MM.1S (cell line): ENCODE measurements at regions not wholly inside any gene's neighbourhood (a gene's known extent, or its start where the extent isn't known, plus 50 kb on each side); places are given as distances from the start of the nearest gene placed in this dataset.

Source experiments
- DNase-seq: peaks from one replicate; pipeline ENCODE4 v3.0.0-alpha.2; 2015
- H2AFZ ChIP-seq: fragments of 300-600 bp; sonication (generic); 2 replicates; pipeline ENCODE4 v1.6.0; 2016; ENCODE audit warnings: antibody characterized with exemption, low read length
- H3F3A ChIP-seq: fragments of 300-600 bp; sonication (generic); 2 replicates; pipeline ENCODE4 v1.6.1; 2016; ENCODE audit warnings: mild to moderate bottlenecking, antibody characterized with exemption, low read length, moderate library complexity, mixed read lengths; ENCODE audit not compliant: insufficient read depth
- H3K27ac ChIP-seq: fragments of 300-600 bp; sonication (generic); 2 replicates; pipeline ENCODE4 v1.5.1; 2016; ENCODE audit warnings: mild to moderate bottlenecking, low read length
- H3K27me3 ChIP-seq: fragments of 300-600 bp; sonication (generic); replicated peaks from 2 replicates; pipeline ENCODE4 v1.6.0; 2016; ENCODE audit warnings: low read length; ENCODE audit not compliant: insufficient read depth
- H3K36me3 ChIP-seq: fragments of 300-600 bp; sonication (generic); replicated peaks from 2 replicates; pipeline ENCODE4 v1.6.1; 2016; ENCODE audit warnings: mild to moderate bottlenecking, low read length, mixed read lengths; ENCODE audit not compliant: insufficient read depth
- H3K4me1 ChIP-seq: fragments of 300-600 bp; sonication (generic); 2 replicates; pipeline ENCODE4 v1.6.1; 2016; ENCODE audit warnings: low read length, mixed read lengths
- H3K4me2 ChIP-seq: fragments of 300-600 bp; sonication (generic); 2 replicates; pipeline ENCODE4 v1.6.0; 2016; ENCODE audit warnings: low read depth, low read length
- H3K4me3 ChIP-seq: fragments of 300-600 bp; sonication (generic); 2 replicates; pipeline ENCODE4 v1.5.1; 2016; ENCODE audit warnings: low read length, mixed read lengths
- H3K79me2 ChIP-seq: fragments of 300-600 bp; sonication (generic); 2 replicates; pipeline ENCODE4 v1.6.1; 2016; ENCODE audit warnings: mixed run types, low read length, mixed read lengths
- H3K9ac ChIP-seq: fragments of 300-600 bp; sonication (generic); 2 replicates; pipeline ENCODE4 v1.6.1; 2016; ENCODE audit warnings: low read length, mixed read lengths
- H3K9me2 ChIP-seq: fragments of 300-600 bp; sonication (generic); replicated peaks from 2 replicates; pipeline ENCODE4 v1.6.1; 2016; ENCODE audit warnings: mild to moderate bottlenecking, low read length, mixed read lengths; ENCODE audit not compliant: insufficient read depth
- H3K9me3 ChIP-seq: fragments of 300-600 bp; sonication (generic); replicated peaks from 2 replicates; pipeline ENCODE4 v1.6.1; 2016; ENCODE audit warnings: mild to moderate bottlenecking, low read length, mixed read lengths; ENCODE audit not compliant: insufficient read depth
- H4K20me1 ChIP-seq: fragments of 300-600 bp; sonication (generic); 2 replicates; pipeline ENCODE4 v1.6.1; 2016; ENCODE audit warnings: mild to moderate bottlenecking, low read length, moderate library complexity, mixed read lengths; ENCODE audit not compliant: insufficient read depth
- EZH2 ChIP-seq: fragments of 300-600 bp; sonication (generic); optimal IDR thresholded peaks from 2 replicates; pipeline ENCODE3; 2017; ENCODE audit warnings: low read depth, mild to moderate bottlenecking, antibody characterized with exemption, low read length, mixed read lengths
- EZH2phosphoT487 ChIP-seq: fragments of 300-600 bp; sonication (generic); IDR thresholded peaks from 2 replicates; pipeline ENCODE4 v1.6.1; 2018; ENCODE audit warnings: antibody characterized with exemption, low read length
- TF ChIP-seq, protein P1 (sequence below): fragments of 300-600 bp; sonication (generic); IDR thresholded peaks from 2 replicates; pipeline ENCODE4 v1.5.1; 2016; ENCODE audit warnings: antibody characterized with exemption, low read length, mixed read lengths

DNA sequence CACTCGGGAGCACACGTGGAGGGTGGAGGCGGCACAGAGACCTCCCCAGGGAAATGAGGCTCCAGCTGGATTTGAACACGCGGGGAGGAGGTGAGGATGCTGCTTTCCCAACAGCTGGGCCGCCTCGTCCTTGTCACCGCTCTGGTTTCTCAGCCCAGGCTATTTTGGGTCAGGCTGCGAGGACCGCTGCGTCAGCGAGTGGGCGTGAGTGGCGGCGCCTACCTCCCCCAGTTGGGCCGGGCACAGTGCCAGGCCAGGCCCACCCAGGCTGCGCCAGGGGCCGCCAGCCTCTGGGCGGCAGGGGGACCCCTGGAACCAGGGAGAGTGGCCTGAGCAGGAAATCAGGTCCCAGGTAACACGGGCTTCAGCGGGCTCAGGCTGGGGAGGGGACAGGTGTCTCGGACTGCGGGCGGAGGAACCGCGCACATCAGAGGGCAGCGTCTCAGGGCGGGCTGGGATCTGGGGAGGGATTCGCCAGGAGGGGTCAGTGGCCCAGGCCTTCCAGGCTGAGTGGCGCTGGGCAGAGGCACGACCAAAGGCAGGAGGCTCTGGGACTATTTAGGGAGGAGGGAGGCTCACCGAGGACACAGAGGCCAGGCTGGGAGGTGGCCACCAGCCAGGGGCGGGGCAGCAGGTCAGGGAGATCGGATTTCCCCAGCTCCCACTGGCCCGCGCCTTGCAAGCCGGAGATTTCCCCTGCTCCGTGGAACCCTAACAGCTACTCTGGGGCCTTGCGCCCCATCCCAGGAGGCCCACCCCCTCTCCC is 125.2 kb upstream of the RET start:
- H4K20me1 ChIP-seq = no peaks in the 10 kb centered on the region
- DNase-seq = no peak
- H3K4me3 ChIP-seq = no peak overlapping the region
- H3K27ac ChIP-seq = no peak overlapping the region
- no peak overlapping the region for H3K9ac ChIP-seq
- TF ChIP-seq EZH2phosphoT487 (no peak), EZH2 (no peak)
- TF ChIP-seq, protein P1, sequence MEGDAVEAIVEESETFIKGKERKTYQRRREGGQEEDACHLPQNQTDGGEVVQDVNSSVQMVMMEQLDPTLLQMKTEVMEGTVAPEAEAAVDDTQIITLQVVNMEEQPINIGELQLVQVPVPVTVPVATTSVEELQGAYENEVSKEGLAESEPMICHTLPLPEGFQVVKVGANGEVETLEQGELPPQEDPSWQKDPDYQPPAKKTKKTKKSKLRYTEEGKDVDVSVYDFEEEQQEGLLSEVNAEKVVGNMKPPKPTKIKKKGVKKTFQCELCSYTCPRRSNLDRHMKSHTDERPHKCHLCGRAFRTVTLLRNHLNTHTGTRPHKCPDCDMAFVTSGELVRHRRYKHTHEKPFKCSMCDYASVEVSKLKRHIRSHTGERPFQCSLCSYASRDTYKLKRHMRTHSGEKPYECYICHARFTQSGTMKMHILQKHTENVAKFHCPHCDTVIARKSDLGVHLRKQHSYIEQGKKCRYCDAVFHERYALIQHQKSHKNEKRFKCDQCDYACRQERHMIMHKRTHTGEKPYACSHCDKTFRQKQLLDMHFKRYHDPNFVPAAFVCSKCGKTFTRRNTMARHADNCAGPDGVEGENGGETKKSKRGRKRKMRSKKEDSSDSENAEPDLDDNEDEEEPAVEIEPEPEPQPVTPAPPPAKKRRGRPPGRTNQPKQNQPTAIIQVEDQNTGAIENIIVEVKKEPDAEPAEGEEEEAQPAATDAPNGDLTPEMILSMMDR = no peak
- no peaks in the 10 kb centered on the region for H3K27me3 ChIP-seq
- H3K36me3 ChIP-seq = no peaks in the 10 kb centered on the region
- H3K9me2 ChIP-seq = no peaks in the 10 kb centered on the region
- no peaks in the 10 kb centered on the region for H3K9me3 ChIP-seq
- no peaks in the 10 kb centered on the region for H3K4me1 ChIP-seq
- H2AFZ ChIP-seq = no peak overlapping the region
- H3K79me2 ChIP-seq = no peaks in the 10 kb centered on the region
- no peaks in the 10 kb centered on the region for H3F3A ChIP-seq
- no peak overlapping the region for H3K4me2 ChIP-seq

DNA sequence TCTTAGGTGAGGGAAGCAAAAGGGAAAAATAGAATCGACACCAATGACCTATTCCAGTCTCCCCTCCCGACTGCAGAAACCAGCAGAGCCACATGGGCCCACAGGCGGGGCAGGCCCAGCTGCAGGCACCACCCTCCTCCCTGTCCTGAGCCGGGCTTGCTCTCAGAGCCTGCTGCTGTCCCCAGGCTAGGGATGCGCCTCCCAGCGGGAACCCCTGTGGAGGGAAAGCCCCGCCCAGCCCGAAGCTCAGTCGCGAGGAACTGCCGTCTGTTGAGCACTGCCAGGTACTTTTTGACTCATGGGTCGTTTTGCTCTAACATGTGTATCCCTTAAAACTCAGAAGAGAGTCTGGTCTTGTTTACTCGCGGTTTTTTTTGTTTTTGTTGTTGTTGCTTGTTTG is 124.5 kb upstream of the RET start:
- Histone ChIP-seq H3K79me2 (no peaks in the 10 kb centered on the region), H3K9me3 (no peaks in the 10 kb centered on the region), H3K4me3 (no peak overlapping the region), H4K20me1 (no peaks in the 10 kb centered on the region), H2AFZ (no peak overlapping the region), H3F3A (no peaks in the 10 kb centered on the region), H3K27ac (no peak overlapping the region), H3K36me3 (no peaks in the 10 kb centered on the region), H3K9me2 (no peaks in the 10 kb centered on the region), H3K27me3 (no peaks in the 10 kb centered on the region), H3K4me1 (no peaks in the 10 kb centered on the region), H3K9ac (no peak overlapping the region), H3K4me2 (no peak overlapping the region)
- TF ChIP-seq EZH2 (no peak), EZH2phosphoT487 (no peak)
- TF ChIP-seq, protein P1 = no peak
- DNase-seq = no peak

DNA sequence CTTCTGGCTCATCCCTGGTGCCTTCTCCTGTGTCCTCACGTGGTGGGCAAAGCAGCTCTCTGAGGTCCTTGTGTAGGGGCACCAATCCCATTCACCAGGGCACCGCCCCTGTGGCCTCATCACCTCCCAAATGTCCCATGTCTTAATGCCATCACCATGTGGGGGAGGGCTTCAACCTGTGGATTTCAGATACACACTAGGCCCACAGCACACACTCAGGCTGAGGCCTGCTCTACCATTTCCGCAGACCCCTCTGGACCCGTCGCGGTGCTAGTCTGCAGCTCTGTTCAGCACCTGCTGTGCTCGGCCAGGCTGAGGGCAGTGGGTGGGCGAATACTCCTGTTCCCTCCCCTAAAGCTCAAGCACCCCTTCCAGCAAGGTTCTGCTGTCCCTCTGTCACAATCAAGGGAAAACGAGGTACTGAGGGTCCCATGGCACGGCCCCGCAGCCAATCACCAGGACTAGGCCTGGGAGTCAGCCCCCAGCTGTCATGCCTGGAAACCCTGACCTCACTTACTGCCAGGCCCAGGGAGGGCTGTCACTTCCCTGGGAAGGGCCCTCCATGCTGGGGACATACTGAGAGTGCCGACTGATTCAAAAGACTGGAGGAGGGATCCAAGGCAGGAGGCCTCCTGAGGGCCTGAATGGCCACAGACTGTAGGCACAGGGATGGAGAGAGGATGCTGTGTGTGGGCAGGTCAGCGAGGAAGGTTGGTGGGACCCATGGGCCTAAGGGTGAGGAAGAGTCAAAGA is 123.8 kb upstream of the RET start:
- no peaks in the 10 kb centered on the region for H3K27me3 ChIP-seq
- no peaks in the 10 kb centered on the region for H3K9me3 ChIP-seq
- H3K4me1 ChIP-seq = no peaks in the 10 kb centered on the region
- H3K79me2 ChIP-seq = no peaks in the 10 kb centered on the region
- TF ChIP-seq, protein P1 = no peak
- TF ChIP-seq EZH2phosphoT487 (no peak), EZH2 (no peak)
- no peaks in the 10 kb centered on the region for H3K9me2 ChIP-seq
- no peak overlapping the region for H2AFZ ChIP-seq
- no peak for DNase-seq
- H3F3A ChIP-seq = no peaks in the 10 kb centered on the region
- H3K4me2 ChIP-seq = no peak overlapping the region
- H3K9ac ChIP-seq = no peak overlapping the region
- no peak overlapping the region for H3K4me3 ChIP-seq
- no peaks in the 10 kb centered on the region for H4K20me1 ChIP-seq
- H3K36me3 ChIP-seq = no peaks in the 10 kb centered on the region
- H3K27ac ChIP-seq = no peak overlapping the region
